ENCODE measurements at regions not wholly inside any gene's neighbourhood (a gene's known extent, or its start where the extent isn't known, plus 50 kb on each side); places are given as distances from the start of the nearest gene placed in this dataset.

DNA sequence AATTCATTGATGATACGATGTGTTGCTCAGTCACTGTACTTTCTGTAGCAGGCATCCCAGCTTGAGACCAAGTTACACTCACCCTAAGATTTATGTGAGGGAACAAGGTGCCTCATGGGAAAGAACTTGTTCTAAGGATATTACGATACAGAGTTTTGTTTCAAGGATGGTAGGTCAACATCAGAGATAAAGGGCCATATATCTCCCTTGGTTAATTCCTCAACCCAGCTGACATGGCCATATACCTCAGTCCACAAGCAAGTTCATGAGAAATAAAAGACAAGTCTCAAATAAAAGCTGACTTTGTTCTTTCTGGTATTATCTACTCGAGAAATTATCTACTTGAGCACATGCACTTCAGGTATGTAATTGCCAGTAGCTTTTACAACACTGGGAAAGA, 1535.9 kb upstream of the IGFBP7 start:
- TF ChIP-seq, protein P1, sequence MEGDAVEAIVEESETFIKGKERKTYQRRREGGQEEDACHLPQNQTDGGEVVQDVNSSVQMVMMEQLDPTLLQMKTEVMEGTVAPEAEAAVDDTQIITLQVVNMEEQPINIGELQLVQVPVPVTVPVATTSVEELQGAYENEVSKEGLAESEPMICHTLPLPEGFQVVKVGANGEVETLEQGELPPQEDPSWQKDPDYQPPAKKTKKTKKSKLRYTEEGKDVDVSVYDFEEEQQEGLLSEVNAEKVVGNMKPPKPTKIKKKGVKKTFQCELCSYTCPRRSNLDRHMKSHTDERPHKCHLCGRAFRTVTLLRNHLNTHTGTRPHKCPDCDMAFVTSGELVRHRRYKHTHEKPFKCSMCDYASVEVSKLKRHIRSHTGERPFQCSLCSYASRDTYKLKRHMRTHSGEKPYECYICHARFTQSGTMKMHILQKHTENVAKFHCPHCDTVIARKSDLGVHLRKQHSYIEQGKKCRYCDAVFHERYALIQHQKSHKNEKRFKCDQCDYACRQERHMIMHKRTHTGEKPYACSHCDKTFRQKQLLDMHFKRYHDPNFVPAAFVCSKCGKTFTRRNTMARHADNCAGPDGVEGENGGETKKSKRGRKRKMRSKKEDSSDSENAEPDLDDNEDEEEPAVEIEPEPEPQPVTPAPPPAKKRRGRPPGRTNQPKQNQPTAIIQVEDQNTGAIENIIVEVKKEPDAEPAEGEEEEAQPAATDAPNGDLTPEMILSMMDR (IDR thresholded peaks at IDR 0.05), result no peak
- TF ChIP-seq POLR2AphosphoS5 (IDR thresholded peaks at IDR 0.05), result no peak
- no peak for TF ChIP-seq POLR2A (IDR thresholded peaks at IDR 0.05)

Measured in transverse colon (tissue), 4 donors.